Vagina (tissue), 2 donors: ENCODE measurements at regions not wholly inside any gene's neighbourhood (a gene's known extent, or its start where the extent isn't known, plus 50 kb on each side); places are given as distances from the start of the nearest gene placed in this dataset.
A peak's percentile ranks its signal among the peaks of the same experiment; 100 is the strongest.

Experiments
- DNase-seq, 2 donors: peaks; one replicate each; pipeline ENCODE4 v3.0.0-alpha.2; 2017; ENCODE audit errors: extremely low spot score in 2 of 2
- H3K27ac ChIP-seq: fragments of 200-600 bp; sonication (generic); one replicate; pipeline ENCODE4 v1.5.1; 2019
- H3K27me3 ChIP-seq: fragments of 200-600 bp; sonication (generic); one replicate; pipeline ENCODE4 v1.5.1; 2019
- H3K36me3 ChIP-seq, 2 donors: fragments of 200-600 bp; sonication (generic); one replicate each; pipeline ENCODE4 v1.5.1; 2017 to 2019
- H3K4me1 ChIP-seq: fragments of 200-600 bp; sonication (generic); one replicate; pipeline ENCODE4 v1.5.1; 2019
- H3K4me3 ChIP-seq, 2 donors: fragments of 200-600 bp; sonication (generic); 1 replicate in 1 of 2; 2 replicates in 1 of 2; pipeline ENCODE4 v1.5.1; 2016 to 2019
- H3K9me3 ChIP-seq: fragments of 200-600 bp; sonication (generic); one replicate; pipeline ENCODE4 v1.5.1; 2019
- CTCF ChIP-seq, 3 experiments: fragments of 450-650 bp in 2 of 3; fragments of 200-600 bp in 1 of 3; sonication (generic) in 1 of 3; IDR thresholded peaks; one replicate each; pipeline ENCODE4 v1.5.1; 2017 to 2019; ENCODE audit warnings: antibody characterized with exemption in 3 of 3, mild to moderate bottlenecking in 2 of 3, moderate library complexity in 2 of 3
- POLR2A ChIP-seq, 2 donors: fragments of 450-650 bp; IDR thresholded peaks; one replicate each; pipeline ENCODE4 v1.6.1; 2017; ENCODE audit warnings: antibody characterized with exemption in 2 of 2, mild to moderate bottlenecking in 2 of 2, moderate library complexity in 2 of 2
- POLR2AphosphoS5 ChIP-seq, 2 donors: sonication (generic); formaldehyde crosslinking; IDR thresholded peaks; one replicate each; pipeline ENCODE4 v1.9.0; 2017; ENCODE audit warnings: antibody characterized with exemption in 2 of 2, mild to moderate bottlenecking in 2 of 2, low read depth in 1 of 2; ENCODE audit not compliant: insufficient read depth in 1 of 2
- intact Hi-C: fragments of 100-400 bp; cut with DNase I; formaldehyde crosslinking; loops from one replicate; pipeline ENCODE4 v1.15.1; 2023

GRCh38 chr1:96036763-96037162, 684.8 kb upstream of the PTBP2 start:
- Histone ChIP-seq H3K36me3 (no peaks in the 10 kb centered on the region), H3K9me3 (no peaks in the 10 kb centered on the region), H3K4me3 (no peak overlapping the region), H3K27ac (no peak overlapping the region), H3K4me1 (peaks cover 7% of the 10 kb centered on the region), H3K27me3 (no peaks in the 10 kb centered on the region)
- intact Hi-C loops = no loop called here
- TF ChIP-seq POLR2A (IDR thresholded peaks at IDR 0.05) (no peak), POLR2AphosphoS5 (IDR thresholded peaks at IDR 0.05; ENCODE audit: insufficient read depth in 1 of 2, low read depth in 1 of 2) (no peak), CTCF (IDR thresholded peaks at IDR 0.05) (no peak)
- no peak for DNase-seq

GRCh38 chr1:96038636-96039035, 682.9 kb upstream of the PTBP2 start:
- Histone ChIP-seq H3K36me3 (no peaks in the 10 kb centered on the region), H3K4me3 (no peak overlapping the region), H3K27ac (no peak overlapping the region), H3K9me3 (no peaks in the 10 kb centered on the region), H3K27me3 (no peaks in the 10 kb centered on the region), H3K4me1 (peaks cover 7% of the 10 kb centered on the region)
- intact Hi-C loops = no loop called here
- TF ChIP-seq POLR2A (IDR thresholded peaks at IDR 0.05) = no peak
- TF ChIP-seq POLR2AphosphoS5 (IDR thresholded peaks at IDR 0.05; ENCODE audit: insufficient read depth in 1 of 2, low read depth in 1 of 2) = no peak
- TF ChIP-seq CTCF (IDR thresholded peaks at IDR 0.05) = no peak
- DNase-seq = no peak

DNA sequence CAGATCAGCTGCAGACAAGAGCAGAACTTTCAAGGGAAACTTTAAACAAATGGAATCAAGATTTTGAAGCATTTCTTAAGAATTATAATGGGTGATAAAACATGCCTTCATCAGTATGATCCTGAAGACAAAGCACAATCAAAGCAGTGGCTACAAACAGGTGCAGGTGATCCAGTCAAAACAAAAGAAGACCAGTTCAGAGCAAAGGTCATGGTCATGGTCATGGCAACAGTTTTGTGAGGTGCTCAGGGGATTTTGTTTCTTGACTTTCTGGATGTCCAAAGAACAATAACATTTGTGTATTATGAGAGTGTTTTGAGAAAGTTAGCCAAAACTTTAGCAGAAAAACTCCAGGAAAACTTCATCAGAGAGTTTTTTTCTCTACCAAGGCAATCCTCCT, 681.7 kb upstream of the PTBP2 start:
- H3K4me1 ChIP-seq = peaks cover 7% of the 10 kb centered on the region
- H3K36me3 ChIP-seq = no peaks in the 10 kb centered on the region
- TF ChIP-seq POLR2AphosphoS5 (IDR thresholded peaks at IDR 0.05; ENCODE audit: insufficient read depth in 1 of 2, low read depth in 1 of 2) (no peak), POLR2A (IDR thresholded peaks at IDR 0.05) (no peak), CTCF (IDR thresholded peaks at IDR 0.05) (no peak)
- H3K27me3 ChIP-seq = no peaks in the 10 kb centered on the region
- DNase-seq = no peak
- intact Hi-C loops = no loop called here
- no peak overlapping the region for H3K4me3 ChIP-seq
- H3K27ac ChIP-seq = no peak overlapping the region
- H3K9me3 ChIP-seq = no peaks in the 10 kb centered on the region

GRCh38 chr1:96041470-96041869, 680.1 kb upstream of the PTBP2 start:
- intact Hi-C loops = no loop called here
- no peaks in the 10 kb centered on the region for H3K9me3 ChIP-seq
- H3K4me1 ChIP-seq = peaks cover 7% of the 10 kb centered on the region
- no peaks in the 10 kb centered on the region for H3K36me3 ChIP-seq
- H3K27ac ChIP-seq = no peak overlapping the region
- no peak for TF ChIP-seq POLR2A (IDR thresholded peaks at IDR 0.05)
- no peak for TF ChIP-seq CTCF (IDR thresholded peaks at IDR 0.05)
- no peak for TF ChIP-seq POLR2AphosphoS5 (IDR thresholded peaks at IDR 0.05; ENCODE audit: insufficient read depth in 1 of 2, low read depth in 1 of 2)
- no peak for DNase-seq
- no peaks in the 10 kb centered on the region for H3K27me3 ChIP-seq
- no peak overlapping the region for H3K4me3 ChIP-seq

GRCh38 chr1:96048572-96049212, 672.9 kb upstream of the PTBP2 start:
- intact Hi-C loops = no loop called here
- no peak for DNase-seq
- Histone ChIP-seq H3K27ac (no peak overlapping the region), H3K4me1 (no peaks in the 10 kb centered on the region), H3K4me3 (no peak overlapping the region), H3K36me3 (no peaks in the 10 kb centered on the region), H3K27me3 (no peaks in the 10 kb centered on the region), H3K9me3 (no peaks in the 10 kb centered on the region)
- TF ChIP-seq POLR2AphosphoS5 (IDR thresholded peaks at IDR 0.05; ENCODE audit: insufficient read depth in 1 of 2, low read depth in 1 of 2) = peak in 1 of 2 donors; percentile 37
- TF ChIP-seq CTCF (IDR thresholded peaks at IDR 0.05) = no peak
